ENCODE measurements at regions not wholly inside any gene's neighbourhood (a gene's known extent, or its start where the extent isn't known, plus 50 kb on each side); places are given as distances from the start of the nearest gene placed in this dataset.

DNA sequence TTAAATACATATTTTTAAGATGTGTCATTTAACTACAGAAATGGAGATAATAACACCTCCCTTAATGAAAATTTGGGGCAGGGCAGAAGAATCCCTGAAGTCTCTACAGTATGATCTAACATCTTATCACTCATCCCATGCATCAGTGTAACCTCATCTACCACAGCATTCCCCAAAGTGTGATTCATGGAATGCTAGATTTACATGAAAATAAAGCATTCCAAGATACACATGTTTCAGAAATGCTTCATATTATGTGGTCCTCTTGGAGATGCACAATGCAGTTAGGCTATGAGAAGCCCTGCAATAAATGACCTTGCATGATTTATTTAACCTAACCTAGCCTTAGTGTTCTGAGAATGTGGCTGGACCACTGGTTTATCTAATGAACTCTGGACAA lies 166.9 kb upstream of the SYT6 start:
- Histone ChIP-seq H3K9me2 (ENCODE audit: insufficient read depth) (no peaks in the 10 kb centered on the region), H3K36me3 (ENCODE audit: low read depth) (no peaks in the 10 kb centered on the region), H3K4me1 (replicated peaks; ENCODE audit: insufficient read depth) (no peaks in the 10 kb centered on the region), H3F3A (ENCODE audit: insufficient read depth, low read depth) (no peaks in the 10 kb centered on the region), H3K9me3 (ENCODE audit: insufficient read depth, low read depth) (no peaks in the 10 kb centered on the region), H3K4me3 (no peak overlapping the region), H3K27ac (no peak overlapping the region), H3K27me3 (ENCODE audit: insufficient read depth, low read depth) (no peaks in the 10 kb centered on the region), H4K20me1 (ENCODE audit: insufficient read depth) (no peaks in the 10 kb centered on the region), H3K79me2 (ENCODE audit: low read depth) (no peaks in the 10 kb centered on the region), H3K4me2 (no peak overlapping the region), H2AFZ (no peak overlapping the region)
- no peak for TF ChIP-seq CTCF (conservative IDR thresholded peaks at IDR 0.05)
- no peak for TF ChIP-seq EZH2 (IDR thresholded peaks at IDR 0.05; ENCODE audit: low read depth)
- intact Hi-C loops (cut with micrococcal nuclease; ENCODE audit: unreplicated experiment), result no loop called here
- ChIA-PET POLR2A (ENCODE audit: unreplicated experiment) (no interaction called here), CTCF (no interaction called here)
- no peak for DNase-seq
- BruUV-seq (replicated peaks), result no TSS peak

- Histone ChIP-seq H3K27ac (no peak overlapping the region), H3K36me3 (ENCODE audit: low read depth) (no peaks in the 10 kb centered on the region), H4K20me1 (ENCODE audit: insufficient read depth) (no peaks in the 10 kb centered on the region), H3K4me1 (replicated peaks; ENCODE audit: insufficient read depth) (no peaks in the 10 kb centered on the region), H3F3A (ENCODE audit: insufficient read depth, low read depth) (no peaks in the 10 kb centered on the region), H3K27me3 (ENCODE audit: insufficient read depth, low read depth) (no peaks in the 10 kb centered on the region), H3K9me3 (ENCODE audit: insufficient read depth, low read depth) (no peaks in the 10 kb centered on the region), H3K9me2 (ENCODE audit: insufficient read depth) (no peaks in the 10 kb centered on the region), H3K79me2 (ENCODE audit: low read depth) (no peaks in the 10 kb centered on the region), H2AFZ (no peak overlapping the region), H3K4me3 (no peak overlapping the region), H3K4me2 (no peak overlapping the region)
- TF ChIP-seq CTCF (conservative IDR thresholded peaks at IDR 0.05) (no peak), EZH2 (IDR thresholded peaks at IDR 0.05; ENCODE audit: low read depth) (no peak)
- intact Hi-C loops (cut with micrococcal nuclease; ENCODE audit: unreplicated experiment), result loop anchor here (1.0 kb wide), 1 partner anchor 43 kb away; no protein-coding TSS in a partner anchor
- DNase-seq, result no peak
- no TSS peak for BruUV-seq (replicated peaks)
- POLR2A ChIA-PET (ENCODE audit: unreplicated experiment), result interaction anchor here (0.6 kb wide), 1 partner anchor 570 kb away, joined by 7 read pairs; no protein-coding TSS in a partner anchor
- CTCF ChIA-PET, result no interaction called here
These were observed 165.7 kb upstream of the SYT6 start for GRCh38 chr1:114319418-114319817.

DNA sequence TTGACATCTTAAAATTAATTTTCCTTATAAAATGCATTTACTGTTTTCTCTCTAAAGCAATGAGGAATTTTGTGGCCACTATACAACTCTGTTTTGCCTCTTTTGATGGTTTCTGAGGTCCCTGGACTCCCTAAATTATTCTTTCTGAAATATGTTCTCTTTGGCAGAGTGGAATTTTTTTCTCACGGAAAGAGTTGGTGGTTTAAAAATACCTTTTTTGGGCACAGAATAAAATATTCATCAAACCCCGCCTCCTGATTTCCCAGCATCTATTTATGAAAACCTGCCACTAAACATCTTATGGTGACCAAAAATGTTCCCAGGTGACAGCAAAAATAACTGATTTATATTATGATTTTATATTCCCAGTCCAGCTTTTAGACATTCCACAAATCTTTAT lies 165.3 kb upstream of the SYT6 start:
- H3K4me3 ChIP-seq, result no peak overlapping the region
- no peak overlapping the region for H3K4me2 ChIP-seq
- TF ChIP-seq CTCF (conservative IDR thresholded peaks at IDR 0.05) (no peak), EZH2 (IDR thresholded peaks at IDR 0.05; ENCODE audit: low read depth) (no peak)
- no peak overlapping the region for H3K27ac ChIP-seq
- no peaks in the 10 kb centered on the region for H4K20me1 ChIP-seq (ENCODE audit: insufficient read depth)
- no peak for DNase-seq
- no peak overlapping the region for H2AFZ ChIP-seq
- no peaks in the 10 kb centered on the region for H3K27me3 ChIP-seq (ENCODE audit: insufficient read depth, low read depth)
- no peaks in the 10 kb centered on the region for H3F3A ChIP-seq (ENCODE audit: insufficient read depth, low read depth)
- CTCF ChIA-PET, result no interaction called here
- POLR2A ChIA-PET (ENCODE audit: unreplicated experiment), result no interaction called here
- H3K9me2 ChIP-seq (ENCODE audit: insufficient read depth), result no peaks in the 10 kb centered on the region
- H3K79me2 ChIP-seq (ENCODE audit: low read depth), result no peaks in the 10 kb centered on the region
- no peaks in the 10 kb centered on the region for H3K36me3 ChIP-seq (ENCODE audit: low read depth)
- no peaks in the 10 kb centered on the region for H3K9me3 ChIP-seq (ENCODE audit: insufficient read depth, low read depth)
- H3K4me1 ChIP-seq (replicated peaks; ENCODE audit: insufficient read depth), result no peaks in the 10 kb centered on the region
- intact Hi-C loops (cut with micrococcal nuclease; ENCODE audit: unreplicated experiment), result loop anchor here (1.0 kb wide), 1 partner anchor 43 kb away; no protein-coding TSS in a partner anchor
- no TSS peak for BruUV-seq (replicated peaks)

All from PC-9 (cell line).